Suprapubic skin (tissue), 4 donors: ENCODE measurements at regions not wholly inside any gene's neighbourhood (a gene's known extent, or its start where the extent isn't known, plus 50 kb on each side); places are given as distances from the start of the nearest gene placed in this dataset.

Source experiments
- DNase-seq, 2 donors: peaks; one replicate each; pipeline ENCODE4 v3.0.0-alpha.2; 2019; ENCODE audit warnings: low spot score in 2 of 2
- H3K27ac ChIP-seq: fragments of 200-600 bp; sonication (generic); one replicate; pipeline ENCODE4 v1.5.1; 2019
- H3K27me3 ChIP-seq: fragments of 200-600 bp; sonication (generic); one replicate; pipeline ENCODE4 v1.5.1; 2019
- H3K36me3 ChIP-seq: fragments of 200-600 bp; sonication (generic); one replicate; pipeline ENCODE4 v1.5.1; 2019
- H3K4me1 ChIP-seq: fragments of 200-600 bp; sonication (generic); one replicate; pipeline ENCODE4 v1.5.1; 2019
- H3K4me3 ChIP-seq: fragments of 200-600 bp; sonication (generic); one replicate; pipeline ENCODE4 v1.5.1; 2019; ENCODE audit warnings: mild to moderate bottlenecking
- H3K9me3 ChIP-seq: fragments of 200-600 bp; sonication (generic); one replicate; pipeline ENCODE4 v1.5.1; 2019
- CTCF ChIP-seq, 2 donors: fragments of 200-600 bp in 1 of 2; fragments of 450-650 bp in 1 of 2; sonication (generic) in 1 of 2; IDR thresholded peaks; one replicate each; pipeline ENCODE4 v1.5.1; 2016 to 2019; ENCODE audit warnings: antibody characterized with exemption in 2 of 2, mild to moderate bottlenecking in 1 of 2, moderate library complexity in 1 of 2
- EP300 ChIP-seq: sonication (generic); formaldehyde crosslinking; IDR thresholded peaks from one replicate; pipeline ENCODE4 v1.6.1; 2017; ENCODE audit warnings: antibody characterized with exemption
- POLR2A ChIP-seq, 2 donors: fragments of 450-650 bp; IDR thresholded peaks; one replicate each; pipeline ENCODE4 v1.6.1; 2017; ENCODE audit warnings: antibody characterized with exemption in 2 of 2, mild to moderate bottlenecking in 2 of 2, moderate library complexity in 2 of 2
- POLR2AphosphoS5 ChIP-seq, 3 donors: sonication (generic); formaldehyde crosslinking; IDR thresholded peaks; one replicate each; pipeline ENCODE4 v1.6.1; 2017; ENCODE audit warnings: antibody characterized with exemption in 3 of 3
- WGBS: methylation state at CpG from one replicate; pipeline ENCODE4 v1.1.5; 2018; 5-methylcytosine and 5-hydroxymethylcytosine counted together

GRCh38 chr15:35925275-35926006 is 379.5 kb upstream of the DPH6 start:
- TF ChIP-seq POLR2A (IDR thresholded peaks at IDR 0.05) (no peak), EP300 (no peak), CTCF (IDR thresholded peaks at IDR 0.05) (no peak), POLR2AphosphoS5 (IDR thresholded peaks at IDR 0.05) (no peak)
- Histone ChIP-seq H3K4me1 (no peaks in the 10 kb centered on the region), H3K9me3 (no peaks in the 10 kb centered on the region), H3K36me3 (no peaks in the 10 kb centered on the region), H3K4me3 (no peak overlapping the region), H3K27me3 (no peaks in the 10 kb centered on the region), H3K27ac (no peak overlapping the region)
- no peak for DNase-seq
- WGBS: 90% methylated on average over 9 of the region's 9 CpGs

DNA sequence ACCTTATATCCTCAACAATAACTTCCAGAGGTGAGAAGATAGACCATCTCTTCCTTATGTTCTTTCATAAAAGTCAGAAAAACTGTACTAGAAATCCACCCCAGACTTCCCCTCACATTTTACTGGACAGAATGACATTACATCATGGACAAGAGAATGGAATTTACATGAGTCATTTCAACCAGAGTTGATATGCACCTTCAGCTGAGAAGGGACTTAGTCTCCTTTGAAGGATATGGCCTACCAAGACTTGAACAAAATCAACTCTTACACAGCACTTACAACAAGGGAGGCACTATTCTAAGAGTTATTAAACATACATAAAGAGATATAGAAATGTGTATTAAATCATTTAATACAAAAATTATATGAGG is 380.0 kb upstream of the DPH6 start:
- DNase-seq: no peak
- TF ChIP-seq CTCF (IDR thresholded peaks at IDR 0.05) (no peak), POLR2A (IDR thresholded peaks at IDR 0.05) (no peak), POLR2AphosphoS5 (IDR thresholded peaks at IDR 0.05) (no peak), EP300 (no peak)
- no peaks in the 10 kb centered on the region for H3K27me3 ChIP-seq
- no peaks in the 10 kb centered on the region for H3K36me3 ChIP-seq
- no peaks in the 10 kb centered on the region for H3K4me1 ChIP-seq
- no peak overlapping the region for H3K27ac ChIP-seq
- H3K4me3 ChIP-seq: no peak overlapping the region
- no peaks in the 10 kb centered on the region for H3K9me3 ChIP-seq

DNA sequence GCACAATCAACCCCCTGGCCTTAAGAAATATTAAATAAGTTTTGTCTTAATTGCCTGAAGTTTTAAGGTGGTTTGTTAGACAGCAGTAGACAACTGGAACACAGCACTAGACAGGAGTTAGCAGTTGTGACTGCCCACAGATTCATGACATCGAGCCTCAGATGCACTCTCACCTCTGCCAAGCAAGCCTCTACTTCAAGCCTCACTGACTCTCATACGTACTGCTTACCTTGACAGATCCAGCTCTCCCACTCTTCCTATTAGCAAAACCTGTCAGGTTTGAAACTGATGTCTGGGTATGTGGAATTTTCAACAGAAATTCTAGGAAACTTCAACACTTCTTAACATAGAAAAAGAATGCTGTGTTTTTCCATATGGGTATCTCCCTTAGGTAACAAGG is 382.9 kb upstream of the DPH6 start:
- H3K36me3 ChIP-seq: no peaks in the 10 kb centered on the region
- 92% methylated on average over 2 of the region's 2 CpGs for WGBS
- H3K27me3 ChIP-seq: no peaks in the 10 kb centered on the region
- no peak overlapping the region for H3K4me3 ChIP-seq
- H3K4me1 ChIP-seq: no peaks in the 10 kb centered on the region
- DNase-seq: no peak
- no peaks in the 10 kb centered on the region for H3K9me3 ChIP-seq
- no peak for TF ChIP-seq CTCF (IDR thresholded peaks at IDR 0.05)
- TF ChIP-seq POLR2A (IDR thresholded peaks at IDR 0.05): no peak
- no peak for TF ChIP-seq EP300
- TF ChIP-seq POLR2AphosphoS5 (IDR thresholded peaks at IDR 0.05): no peak
- H3K27ac ChIP-seq: no peak overlapping the region

DNA sequence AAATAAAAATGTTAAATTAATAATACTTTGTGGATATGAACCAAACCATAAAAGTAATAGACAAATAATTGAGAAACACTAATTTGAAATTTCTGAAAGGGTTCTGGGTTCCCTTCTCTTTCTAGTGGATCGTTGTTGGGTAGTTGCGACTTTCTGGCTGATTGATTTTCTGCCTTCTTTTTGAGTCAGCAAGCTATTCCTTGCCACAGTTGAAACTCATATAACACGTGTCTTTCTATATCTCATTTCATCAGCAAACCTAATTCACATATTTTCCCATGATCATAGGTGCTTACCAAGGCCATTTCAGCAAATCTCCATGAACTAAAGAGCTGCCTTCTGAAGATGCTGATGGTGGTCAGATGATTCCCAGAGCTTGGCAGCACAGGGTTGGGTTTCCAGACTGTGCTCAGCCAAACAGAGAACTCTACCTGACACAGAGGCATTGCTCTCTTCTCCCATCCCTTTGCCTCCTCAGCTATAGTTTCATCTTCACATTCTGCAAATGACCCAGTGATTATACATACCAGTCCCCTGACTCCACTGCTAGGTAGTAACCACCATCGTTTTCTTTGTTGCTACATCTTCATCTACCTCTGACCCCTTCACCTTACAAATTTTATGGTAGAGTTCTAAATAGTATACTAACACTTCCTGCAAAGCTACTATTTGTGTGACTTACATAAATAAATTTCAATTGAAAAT is 383.9 kb upstream of the DPH6 start:
- Histone ChIP-seq H3K4me1 (no peaks in the 10 kb centered on the region), H3K27me3 (no peaks in the 10 kb centered on the region), H3K4me3 (no peak overlapping the region), H3K9me3 (no peaks in the 10 kb centered on the region), H3K27ac (no peak overlapping the region), H3K36me3 (no peaks in the 10 kb centered on the region)
- no peak for TF ChIP-seq POLR2AphosphoS5 (IDR thresholded peaks at IDR 0.05)
- no peak for TF ChIP-seq CTCF (IDR thresholded peaks at IDR 0.05)
- TF ChIP-seq EP300: no peak
- TF ChIP-seq POLR2A (IDR thresholded peaks at IDR 0.05): no peak
- DNase-seq: no peak
- WGBS: 44% methylated on average over 4 of the region's 4 CpGs

- Histone ChIP-seq H3K4me1 (no peaks in the 10 kb centered on the region), H3K27ac (no peak overlapping the region), H3K4me3 (no peak overlapping the region), H3K27me3 (no peaks in the 10 kb centered on the region), H3K9me3 (no peaks in the 10 kb centered on the region), H3K36me3 (no peaks in the 10 kb centered on the region)
- 76% methylated on average over 2 of the region's 2 CpGs for WGBS
- no peak for DNase-seq
- TF ChIP-seq EP300 (no peak), CTCF (IDR thresholded peaks at IDR 0.05) (no peak), POLR2A (IDR thresholded peaks at IDR 0.05) (no peak), POLR2AphosphoS5 (IDR thresholded peaks at IDR 0.05) (no peak)
Observed at GRCh38 chr15:35931799-35932341, 385.9 kb upstream of the DPH6 start.
